ENCODE measurements at regions not wholly inside any gene's neighbourhood (a gene's known extent, or its start where the extent isn't known, plus 50 kb on each side); places are given as distances from the start of the nearest gene placed in this dataset.

GRCh38 chr16:85262558-85263238 lies 150.4 kb upstream of the CIBAR2 start:
- no peak overlapping the region for H3K4me3 ChIP-seq (ENCODE audit: low read depth, low read length)
- no peak for DNase-seq (ENCODE audit: low read depth)

DNA sequence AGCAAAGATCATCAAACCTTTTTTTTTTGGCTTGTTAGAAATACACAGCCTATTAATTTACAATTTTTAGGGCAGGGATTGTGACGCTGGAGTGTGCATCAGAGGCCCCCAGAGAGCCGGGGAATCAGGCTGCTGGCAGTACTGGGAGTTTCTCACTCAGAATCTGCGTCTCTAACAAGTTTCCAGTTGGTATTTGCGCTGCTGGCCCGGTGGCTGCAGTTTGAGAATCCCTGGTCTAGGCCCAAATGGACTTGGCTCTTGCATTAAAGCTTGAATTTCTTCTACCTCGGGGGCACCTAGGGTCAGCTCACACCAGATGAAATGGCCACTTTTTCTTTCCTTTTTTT lies 150.9 kb upstream of the CIBAR2 start:
- H3K4me3 ChIP-seq (ENCODE audit: low read depth, low read length), result no peak overlapping the region
- DNase-seq (ENCODE audit: low read depth), result no peak

GRCh38 chr16:85264752-85265151 lies 152.5 kb upstream of the CIBAR2 start:
- no peak for DNase-seq (ENCODE audit: low read depth)
- H3K4me3 ChIP-seq (ENCODE audit: low read depth, low read length), result no peak overlapping the region

DNA sequence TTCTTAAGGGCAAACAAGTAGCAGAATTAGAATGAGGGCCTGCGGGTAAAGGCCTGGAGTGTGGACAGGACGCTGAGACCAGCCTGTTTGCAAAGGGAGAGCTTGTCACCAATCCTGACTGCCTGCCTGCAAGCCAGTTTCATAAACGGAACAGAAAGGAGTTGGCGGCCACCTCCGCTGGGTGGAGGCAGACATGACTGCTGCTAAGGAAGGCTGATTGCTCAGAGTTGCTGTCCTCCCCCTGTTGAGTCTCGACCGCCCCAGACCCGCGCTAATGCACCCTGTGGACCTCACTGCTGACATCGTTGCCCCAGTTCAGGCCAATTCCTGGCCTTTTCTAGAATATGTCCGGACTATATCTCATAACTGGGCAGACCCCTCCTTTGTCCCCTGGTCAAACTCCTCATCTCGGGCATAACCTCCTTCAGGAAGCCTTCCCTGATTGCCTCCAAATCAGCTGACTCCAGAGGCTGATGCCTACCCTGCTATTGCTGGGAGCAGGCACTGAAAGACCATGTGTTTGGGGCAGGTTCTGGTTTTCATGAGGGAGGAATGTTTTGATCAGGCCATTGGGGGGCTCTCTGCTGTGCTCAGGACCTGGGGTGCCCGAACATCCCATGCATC lies 153.0 kb upstream of the CIBAR2 start:
- DNase-seq (ENCODE audit: low read depth), result no peak
- no peak overlapping the region for H3K4me3 ChIP-seq (ENCODE audit: low read depth, low read length)

DNA sequence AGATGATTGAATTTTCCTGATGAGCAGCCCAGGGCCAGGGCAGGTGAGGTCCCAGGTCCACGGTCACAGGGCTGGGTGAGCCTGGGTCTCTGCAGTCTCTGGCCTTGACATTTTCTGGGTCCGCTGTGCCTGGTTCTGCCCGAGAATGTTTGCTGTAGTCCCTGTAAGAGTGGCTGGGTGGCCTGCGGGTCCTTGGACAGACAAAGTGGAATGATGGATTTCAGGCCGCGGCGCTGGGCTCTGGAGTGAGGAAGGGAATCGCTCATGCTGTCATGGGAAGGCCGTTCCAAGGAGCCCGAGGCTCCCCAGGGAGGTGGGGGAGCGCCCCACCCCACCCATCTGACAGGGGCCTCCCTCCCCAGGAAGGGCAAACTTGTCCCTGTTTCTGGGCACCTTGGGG lies 153.5 kb upstream of the CIBAR2 start:
- H3K4me3 ChIP-seq (ENCODE audit: low read depth, low read length), result no peak overlapping the region
- DNase-seq (ENCODE audit: low read depth), result no peak

DNA sequence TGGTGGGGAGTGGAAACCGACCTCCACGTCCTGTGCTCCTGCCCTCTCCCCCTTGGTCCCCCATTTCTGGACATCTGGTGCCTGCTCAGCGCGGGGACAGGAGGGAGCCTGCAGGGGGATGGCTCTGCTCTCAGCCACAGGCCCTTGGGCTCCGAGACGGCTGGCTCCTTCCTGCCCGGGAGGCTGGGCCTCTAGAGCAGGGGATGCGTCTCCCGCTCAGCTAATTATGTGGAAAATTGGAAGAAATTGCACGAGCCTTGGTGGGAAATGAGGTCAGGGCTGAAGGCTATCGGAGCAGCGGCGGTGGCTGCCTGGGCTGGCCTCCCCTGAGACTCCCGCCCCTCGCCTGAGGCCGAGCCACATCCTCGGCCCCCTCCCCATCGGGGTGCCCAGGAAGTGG lies 154.6 kb upstream of the CIBAR2 start:
- H3K4me3 ChIP-seq (ENCODE audit: low read depth, low read length), result no peak overlapping the region
- DNase-seq (ENCODE audit: low read depth), result no peak

DNA sequence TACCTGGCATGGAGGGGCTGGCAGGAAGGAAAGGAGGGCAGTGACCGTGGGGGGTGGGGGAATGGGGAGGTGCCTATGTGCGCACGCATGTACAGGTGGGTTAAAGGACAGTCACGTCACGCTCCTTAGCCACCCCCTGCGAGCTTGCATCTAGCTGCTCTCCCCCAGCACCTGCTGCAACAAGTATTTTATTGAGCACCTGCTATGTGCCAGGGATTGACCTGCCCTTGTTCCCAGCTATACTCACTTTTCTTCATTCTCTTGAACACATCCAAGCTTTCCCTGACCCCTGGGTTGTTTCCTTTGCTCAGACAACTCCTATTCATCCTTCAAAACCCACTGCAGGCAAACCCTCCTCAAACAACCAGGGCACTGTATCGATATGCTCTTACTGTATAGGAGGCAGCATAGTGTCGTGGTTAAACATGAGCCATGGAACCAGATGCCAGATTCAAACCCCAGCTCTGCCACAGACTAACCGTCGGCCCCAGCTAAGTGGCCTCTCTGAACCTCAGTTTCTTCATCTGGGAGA lies 155.2 kb upstream of the CIBAR2 start:
- no peak for DNase-seq (ENCODE audit: low read depth)
- H3K4me3 ChIP-seq (ENCODE audit: low read depth, low read length), result no peak overlapping the region

DNA sequence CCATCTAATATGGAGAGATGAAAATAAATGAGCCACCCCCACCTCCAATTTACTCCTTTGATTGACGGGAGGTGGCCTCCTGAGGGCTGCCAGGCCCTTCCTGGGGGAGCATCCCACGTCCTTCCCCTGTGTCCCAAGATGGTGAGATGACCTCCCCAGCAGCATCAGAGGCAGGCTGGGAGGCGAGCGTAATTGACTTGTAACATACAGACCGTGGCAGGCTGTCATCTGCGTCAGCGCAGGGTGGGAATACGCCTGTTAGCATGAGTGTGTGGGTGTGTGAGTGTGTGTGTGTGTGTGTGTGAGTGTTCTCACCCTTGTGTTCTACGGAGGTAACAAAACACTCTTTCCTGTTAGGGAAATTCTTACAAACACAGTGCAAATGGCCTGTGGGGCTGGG lies 156.9 kb upstream of the CIBAR2 start:
- no peak overlapping the region for H3K4me3 ChIP-seq (ENCODE audit: low read depth, low read length)
- no peak for DNase-seq (ENCODE audit: low read depth)

DNA sequence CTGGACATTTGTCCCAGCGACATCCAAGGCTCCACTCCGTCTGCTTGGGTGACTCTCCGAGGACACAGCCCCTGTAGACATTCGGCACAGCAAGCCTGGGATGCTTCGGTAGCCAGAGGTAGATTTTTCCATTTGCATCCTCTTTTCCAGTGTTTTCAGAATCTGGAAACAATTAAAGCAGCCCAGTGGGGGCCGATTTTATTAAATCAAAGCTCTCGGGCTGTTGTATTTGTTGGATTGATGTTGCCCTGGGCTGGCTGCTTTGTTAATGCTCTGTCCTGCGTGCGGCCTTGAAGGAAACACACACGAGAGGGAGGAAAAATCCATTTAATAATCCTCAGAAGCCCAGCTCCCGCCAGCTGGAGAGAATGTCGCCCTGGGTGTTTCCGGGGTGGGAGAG lies 158.1 kb upstream of the CIBAR2 start:
- no peak overlapping the region for H3K4me3 ChIP-seq (ENCODE audit: low read depth, low read length)
- no peak for DNase-seq (ENCODE audit: low read depth)

- no peak overlapping the region for H3K4me3 ChIP-seq (ENCODE audit: low read depth, low read length)
- no peak for DNase-seq (ENCODE audit: low read depth)
These were observed 158.9 kb upstream of the CIBAR2 start for GRCh38 chr16:85271198-85271597.

DNA sequence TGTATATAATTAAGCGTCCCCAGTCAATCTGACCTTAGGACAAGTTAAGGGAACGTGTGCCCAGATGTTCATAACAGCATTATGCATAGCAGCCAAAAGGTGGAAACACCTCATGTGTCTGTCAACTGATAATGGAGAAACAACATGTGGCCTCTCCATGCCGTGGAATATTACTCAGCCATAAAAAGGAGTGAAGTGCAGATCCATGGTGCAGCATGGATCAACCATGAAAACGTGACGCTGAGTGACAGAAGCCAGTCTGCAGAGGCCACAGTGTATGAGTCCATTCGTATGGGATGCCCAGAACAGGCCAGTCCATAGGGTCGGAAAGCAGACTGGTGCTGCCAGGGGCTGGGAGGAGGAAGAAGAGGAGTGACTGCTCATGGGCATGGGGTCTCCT lies 161.0 kb upstream of the CIBAR2 start:
- no peak for DNase-seq (ENCODE audit: low read depth)
- H3K4me3 ChIP-seq (ENCODE audit: low read depth, low read length), result no peak overlapping the region

DNA sequence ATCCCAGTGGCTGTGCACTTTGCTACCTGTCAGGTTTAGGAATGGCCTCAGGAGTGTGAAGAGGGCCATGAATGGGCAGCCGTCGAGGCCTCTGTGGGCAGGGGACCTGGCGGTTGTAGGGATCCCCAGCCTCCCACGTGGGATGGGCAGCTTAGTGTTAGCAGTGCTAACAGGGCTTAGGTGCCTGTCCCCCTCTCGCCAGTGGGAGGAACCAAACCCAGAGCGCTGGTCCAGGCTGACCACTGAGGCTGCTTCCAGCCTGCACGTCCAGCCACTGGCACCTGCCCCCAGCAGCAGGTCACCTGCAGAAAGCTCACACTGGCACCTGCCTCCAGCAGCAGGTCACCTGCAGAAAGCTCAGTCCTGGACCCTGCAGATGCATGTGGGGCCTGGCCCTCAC lies 162.2 kb upstream of the CIBAR2 start:
- no peak overlapping the region for H3K4me3 ChIP-seq (ENCODE audit: low read depth, low read length)
- no peak for DNase-seq (ENCODE audit: low read depth)

DNA sequence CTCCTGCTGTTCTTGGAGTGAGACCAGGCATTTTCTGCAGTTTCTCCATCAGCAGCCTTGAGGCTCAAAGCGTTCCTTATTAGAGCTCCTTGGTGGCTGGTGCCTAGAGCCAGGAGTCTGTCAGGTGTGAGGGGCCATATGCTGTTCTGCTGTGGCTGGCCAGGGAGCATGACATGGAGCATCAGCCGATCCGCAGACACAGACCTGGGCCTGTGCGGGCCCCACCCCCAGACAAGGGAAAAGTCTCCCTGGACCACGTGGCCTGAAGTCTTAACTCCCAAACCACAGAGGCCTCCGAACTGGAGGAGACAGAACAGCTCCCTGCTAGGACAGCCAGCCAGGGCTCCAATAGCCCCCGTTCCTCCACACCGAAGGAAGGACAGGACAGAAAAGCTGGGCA lies 162.7 kb upstream of the CIBAR2 start:
- DNase-seq (ENCODE audit: low read depth), result no peak
- no peak overlapping the region for H3K4me3 ChIP-seq (ENCODE audit: low read depth, low read length)

- DNase-seq (ENCODE audit: low read depth), result no peak
- no peak overlapping the region for H3K4me3 ChIP-seq (ENCODE audit: low read depth, low read length)
These were observed 163.4 kb upstream of the CIBAR2 start for GRCh38 chr16:85275533-85276249.

DNA sequence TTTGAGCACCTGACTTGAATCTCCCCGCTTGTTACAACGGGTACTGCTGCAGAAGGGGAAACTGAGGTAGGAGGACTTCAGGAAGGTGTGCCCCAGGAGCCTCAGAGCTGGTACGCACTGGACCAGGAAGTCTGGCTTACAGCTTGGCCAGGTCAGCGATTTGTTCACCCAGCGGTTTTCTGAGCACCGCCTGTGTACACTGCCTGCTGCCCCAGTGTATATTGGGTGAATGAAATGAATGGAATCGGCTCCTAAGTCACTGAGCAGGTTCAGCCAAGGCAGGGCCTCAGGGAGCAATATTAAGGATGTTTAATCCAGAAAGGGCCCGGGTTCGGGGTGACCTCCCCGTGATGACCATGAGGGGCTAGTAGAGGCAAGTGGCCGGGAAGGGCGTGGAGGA lies 164.0 kb upstream of the CIBAR2 start:
- DNase-seq (ENCODE audit: low read depth), result no peak
- H3K4me3 ChIP-seq (ENCODE audit: low read depth, low read length), result no peak overlapping the region

DNA sequence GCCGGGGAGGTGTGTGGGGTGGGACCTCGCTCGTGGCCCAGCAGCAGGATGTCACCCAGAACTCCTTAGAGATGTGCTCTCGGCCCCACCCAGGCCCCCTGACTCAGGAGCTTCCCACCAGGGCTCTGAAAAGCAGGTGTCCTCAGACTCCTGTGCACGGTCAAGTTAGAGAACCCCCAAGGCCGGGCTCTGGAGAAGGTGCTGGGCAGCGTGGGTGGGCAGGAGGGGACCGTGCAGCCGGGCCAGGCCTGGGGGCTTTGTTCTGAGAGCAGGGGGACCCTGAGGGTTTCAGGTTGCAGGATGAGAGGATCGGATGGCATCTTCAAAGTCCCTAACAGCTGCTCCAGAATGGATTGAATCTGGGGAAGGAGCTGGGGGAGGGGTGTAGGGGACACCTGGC lies 164.4 kb upstream of the CIBAR2 start:
- no peak for DNase-seq (ENCODE audit: low read depth)
- H3K4me3 ChIP-seq (ENCODE audit: low read depth, low read length), result no peak overlapping the region

- DNase-seq (ENCODE audit: low read depth), result no peak
- no peak overlapping the region for H3K4me3 ChIP-seq (ENCODE audit: low read depth, low read length)
These were observed 166.6 kb upstream of the CIBAR2 start for GRCh38 chr16:85278839-85279238.

GRCh38 chr16:85279402-85279801 lies 167.1 kb upstream of the CIBAR2 start:
- no peak for DNase-seq (ENCODE audit: low read depth)
- H3K4me3 ChIP-seq (ENCODE audit: low read depth, low read length), result no peak overlapping the region

GRCh38 chr16:85279825-85280545 lies 167.7 kb upstream of the CIBAR2 start:
- DNase-seq (ENCODE audit: low read depth), result no peak
- no peak overlapping the region for H3K4me3 ChIP-seq (ENCODE audit: low read depth, low read length)

DNA sequence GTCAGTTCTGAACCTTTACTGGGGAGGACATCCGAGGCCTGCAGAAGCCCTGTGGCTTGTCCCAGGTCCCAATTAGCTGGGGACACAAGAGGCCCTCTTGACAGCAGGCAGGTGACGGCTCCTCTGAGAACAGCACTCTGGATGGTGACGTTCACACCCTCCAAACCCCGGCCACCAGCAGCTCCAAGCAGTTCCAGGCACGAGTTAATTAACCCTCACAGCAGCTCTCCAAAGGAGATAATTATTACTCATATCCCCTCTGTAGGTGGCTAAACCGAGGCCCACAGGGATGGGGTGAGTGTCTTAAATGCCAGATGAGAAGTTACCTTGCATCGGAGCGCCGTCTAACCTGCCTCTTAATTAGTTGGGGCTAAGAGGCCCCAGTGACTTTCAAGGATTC lies 168.9 kb upstream of the CIBAR2 start:
- no peak overlapping the region for H3K4me3 ChIP-seq (ENCODE audit: low read depth, low read length)
- DNase-seq (ENCODE audit: low read depth), result no peak

All from skeletal muscle cell (primary cell).